AG09319 (cell line): ENCODE measurements at regions not wholly inside any gene's neighbourhood (a gene's known extent, or its start where the extent isn't known, plus 50 kb on each side); places are given as distances from the start of the nearest gene placed in this dataset.

ENCODE experiments used
- DNase-seq: peaks from one replicate; pipeline ENCODE4 v3.0.0-alpha.2; 2010; ENCODE audit warnings: low read depth; ENCODE audit errors: extremely low read depth
- TF ChIP-seq, protein P1 (sequence below): IDR thresholded peaks from 2 replicates; pipeline ENCODE4 v1.5.1; 2011; ENCODE audit warnings: low read depth, mild to moderate bottlenecking, inconsistent platforms, low read length, moderate library complexity

GRCh38 chr9:17862101-17862500 lies 283.2 kb downstream of the SH3GL2 start:
- DNase-seq: no peak
- TF ChIP-seq, protein P1, sequence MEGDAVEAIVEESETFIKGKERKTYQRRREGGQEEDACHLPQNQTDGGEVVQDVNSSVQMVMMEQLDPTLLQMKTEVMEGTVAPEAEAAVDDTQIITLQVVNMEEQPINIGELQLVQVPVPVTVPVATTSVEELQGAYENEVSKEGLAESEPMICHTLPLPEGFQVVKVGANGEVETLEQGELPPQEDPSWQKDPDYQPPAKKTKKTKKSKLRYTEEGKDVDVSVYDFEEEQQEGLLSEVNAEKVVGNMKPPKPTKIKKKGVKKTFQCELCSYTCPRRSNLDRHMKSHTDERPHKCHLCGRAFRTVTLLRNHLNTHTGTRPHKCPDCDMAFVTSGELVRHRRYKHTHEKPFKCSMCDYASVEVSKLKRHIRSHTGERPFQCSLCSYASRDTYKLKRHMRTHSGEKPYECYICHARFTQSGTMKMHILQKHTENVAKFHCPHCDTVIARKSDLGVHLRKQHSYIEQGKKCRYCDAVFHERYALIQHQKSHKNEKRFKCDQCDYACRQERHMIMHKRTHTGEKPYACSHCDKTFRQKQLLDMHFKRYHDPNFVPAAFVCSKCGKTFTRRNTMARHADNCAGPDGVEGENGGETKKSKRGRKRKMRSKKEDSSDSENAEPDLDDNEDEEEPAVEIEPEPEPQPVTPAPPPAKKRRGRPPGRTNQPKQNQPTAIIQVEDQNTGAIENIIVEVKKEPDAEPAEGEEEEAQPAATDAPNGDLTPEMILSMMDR: no peak

DNA sequence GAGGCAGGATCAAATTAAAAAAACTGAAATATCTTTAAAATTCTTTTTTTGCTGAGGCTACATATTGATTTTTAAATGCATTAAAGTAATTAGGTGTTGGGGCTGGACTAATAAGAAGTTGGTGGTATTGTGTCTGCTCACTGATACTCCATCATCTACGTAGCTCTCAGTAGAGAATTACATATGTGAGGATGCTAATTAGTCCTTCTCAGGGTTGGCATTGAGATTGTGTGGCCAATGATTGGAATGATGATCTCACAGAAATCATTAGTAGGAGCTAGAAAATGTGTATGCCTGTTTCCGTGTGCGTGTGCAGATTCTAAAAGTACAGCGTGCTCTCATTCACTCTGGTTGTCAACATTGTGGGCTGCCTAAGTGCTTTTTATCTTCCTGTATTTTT lies 283.8 kb downstream of the SH3GL2 start:
- DNase-seq: no peak
- TF ChIP-seq, protein P1: no peak

GRCh38 chr9:17863213-17863883 lies 284.5 kb downstream of the SH3GL2 start:
- TF ChIP-seq, protein P1: no peak

GRCh38 chr9:17863924-17864323 lies 285.1 kb downstream of the SH3GL2 start:
- TF ChIP-seq, protein P1: no peak
- no peak for DNase-seq

More at GRCh38 chr9:17863213-17863883, 284.5 kb downstream of the SH3GL2 start:
- DNase-seq: no peak

GRCh38 chr9:17864951-17865350 lies 286.1 kb downstream of the SH3GL2 start:
- no peak for DNase-seq
- TF ChIP-seq, protein P1: no peak

DNA sequence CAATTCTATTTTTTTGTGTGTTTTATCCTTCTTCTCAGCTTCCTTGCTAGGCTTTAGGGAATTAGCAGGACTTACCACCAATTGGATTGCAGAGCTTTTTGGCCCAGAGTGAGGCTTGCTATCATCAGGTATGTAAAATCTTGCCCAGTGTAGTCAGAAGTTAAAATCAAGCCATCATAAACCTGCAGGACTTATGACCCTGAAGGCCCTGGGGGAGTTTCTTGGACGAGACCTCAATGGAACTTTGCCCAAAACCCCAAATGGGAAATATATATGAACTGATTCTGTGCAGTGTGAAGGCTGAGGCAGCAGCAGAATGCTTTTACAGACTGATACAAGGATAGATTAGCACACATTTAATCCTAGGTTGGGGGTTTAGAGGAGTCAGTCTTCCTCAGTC lies 287.0 kb downstream of the SH3GL2 start:
- TF ChIP-seq, protein P1: no peak
- DNase-seq: no peak

DNA sequence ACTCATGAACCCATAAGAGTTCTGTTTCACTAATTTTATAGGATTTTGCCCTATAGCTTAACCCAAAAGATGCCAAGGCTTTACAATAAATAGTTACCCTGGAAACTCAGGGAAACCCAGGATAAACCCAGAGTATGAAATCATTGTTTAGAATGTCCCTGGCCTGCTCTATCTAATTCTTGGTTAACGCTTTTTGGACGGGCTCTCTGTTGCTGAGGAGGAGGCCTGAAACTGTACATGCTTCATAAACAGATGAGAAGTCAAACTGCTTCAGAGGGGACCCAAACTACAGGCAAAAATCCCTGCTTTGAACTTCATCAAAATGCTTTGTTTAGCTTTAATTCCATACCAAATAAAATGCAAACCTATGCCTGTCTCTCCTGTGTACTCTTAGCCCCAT lies 291.9 kb downstream of the SH3GL2 start:
- TF ChIP-seq, protein P1: no peak
- DNase-seq: no peak
